Stimulated activated CD4-positive, alpha-beta T cell treated with anti-CD3 and anti-CD28 coated beads, Interleukin-2, amount 100 ng/mL, for 48 hours (primary cell): ENCODE measurements at regions not wholly inside any gene's neighbourhood (a gene's known extent, or its start where the extent isn't known, plus 50 kb on each side); places are given as distances from the start of the nearest gene placed in this dataset.

Source experiments
- DNase-seq, 2 donors: peaks; one replicate each; pipeline ENCODE4 v3.0.0-alpha.2; 2020

DNA sequence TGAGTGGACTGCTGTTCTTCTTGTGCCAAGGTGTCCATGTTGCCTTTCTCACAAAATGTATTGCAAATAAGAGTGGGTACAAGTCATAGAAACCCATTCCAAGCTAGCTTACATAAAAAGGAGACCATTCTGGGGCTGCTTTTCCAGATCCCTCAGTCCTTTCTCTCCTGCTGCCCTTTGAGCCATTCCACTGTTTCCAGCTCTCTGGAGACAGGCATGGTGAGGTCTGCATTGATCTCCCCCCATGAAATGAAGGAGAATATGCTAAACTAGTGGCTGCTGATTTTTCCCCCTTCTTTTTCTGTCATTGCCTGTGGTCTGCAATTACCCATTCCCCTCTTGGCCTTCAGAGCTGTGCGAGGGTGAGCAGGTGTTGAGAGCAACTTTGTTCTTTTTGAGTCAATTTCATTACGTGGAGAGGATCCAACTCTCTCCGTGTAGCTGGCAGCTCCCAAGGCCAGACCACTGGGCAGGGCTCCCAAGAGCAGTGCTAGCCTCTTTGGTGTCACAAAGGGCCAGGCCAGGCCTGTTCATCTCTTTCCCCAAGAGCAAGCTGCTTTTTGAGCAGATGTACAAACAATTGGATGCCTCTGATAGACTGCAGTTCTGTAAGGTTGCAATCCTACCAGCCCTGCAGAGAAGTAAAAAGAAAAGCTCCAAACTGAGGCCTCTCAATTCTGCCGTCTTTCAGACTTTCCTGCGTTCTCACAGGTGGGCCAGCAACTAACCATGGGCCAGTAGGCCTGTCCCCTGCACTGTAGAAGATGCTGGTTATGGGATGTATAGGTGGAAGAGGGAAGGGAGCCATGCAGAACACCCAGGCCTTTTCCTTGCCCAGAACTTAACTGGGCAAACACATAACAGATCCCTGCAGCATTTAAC, 96.1 kb upstream of the ARMC2 start:
- no peak for DNase-seq

DNA sequence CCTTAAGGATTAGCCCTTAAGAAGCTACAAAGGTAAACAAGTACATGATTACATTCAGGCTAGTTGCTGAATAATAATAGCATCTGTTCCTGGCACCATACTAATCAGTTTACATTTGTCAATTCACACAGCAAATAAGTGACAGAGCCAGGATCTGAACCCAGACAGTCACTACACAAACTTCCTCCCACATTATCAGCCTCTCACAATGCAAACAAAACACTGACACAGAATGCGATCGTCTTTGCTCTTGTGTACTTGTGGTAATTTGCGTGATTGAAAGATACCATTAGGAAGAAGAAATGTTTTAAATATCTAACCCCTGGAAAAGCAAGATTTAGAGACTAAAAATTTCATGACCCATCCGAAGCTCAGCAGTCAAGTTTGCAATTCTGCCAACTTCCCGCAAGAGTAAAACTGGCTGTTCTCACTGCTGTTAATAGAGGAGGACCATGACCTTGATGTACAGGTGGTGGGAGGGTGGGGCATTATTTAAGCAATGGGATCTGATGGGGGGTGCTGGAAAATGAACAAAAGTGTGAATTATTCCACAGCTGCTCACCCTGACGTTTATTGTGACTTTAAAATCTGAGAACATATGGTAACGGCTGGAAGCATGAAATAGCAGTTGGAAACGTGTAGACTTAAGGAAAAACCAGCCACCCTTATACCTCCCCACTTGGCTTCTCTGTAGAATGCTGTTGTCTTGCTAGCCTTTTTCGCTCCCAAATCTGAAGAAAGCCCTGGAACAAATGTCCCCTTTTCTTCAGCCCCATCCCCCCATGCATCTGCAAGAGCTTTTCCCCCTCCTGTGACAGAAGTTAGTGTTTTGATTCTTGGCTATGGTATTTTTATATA, 95.3 kb upstream of the ARMC2 start:
- no peak for DNase-seq

DNA sequence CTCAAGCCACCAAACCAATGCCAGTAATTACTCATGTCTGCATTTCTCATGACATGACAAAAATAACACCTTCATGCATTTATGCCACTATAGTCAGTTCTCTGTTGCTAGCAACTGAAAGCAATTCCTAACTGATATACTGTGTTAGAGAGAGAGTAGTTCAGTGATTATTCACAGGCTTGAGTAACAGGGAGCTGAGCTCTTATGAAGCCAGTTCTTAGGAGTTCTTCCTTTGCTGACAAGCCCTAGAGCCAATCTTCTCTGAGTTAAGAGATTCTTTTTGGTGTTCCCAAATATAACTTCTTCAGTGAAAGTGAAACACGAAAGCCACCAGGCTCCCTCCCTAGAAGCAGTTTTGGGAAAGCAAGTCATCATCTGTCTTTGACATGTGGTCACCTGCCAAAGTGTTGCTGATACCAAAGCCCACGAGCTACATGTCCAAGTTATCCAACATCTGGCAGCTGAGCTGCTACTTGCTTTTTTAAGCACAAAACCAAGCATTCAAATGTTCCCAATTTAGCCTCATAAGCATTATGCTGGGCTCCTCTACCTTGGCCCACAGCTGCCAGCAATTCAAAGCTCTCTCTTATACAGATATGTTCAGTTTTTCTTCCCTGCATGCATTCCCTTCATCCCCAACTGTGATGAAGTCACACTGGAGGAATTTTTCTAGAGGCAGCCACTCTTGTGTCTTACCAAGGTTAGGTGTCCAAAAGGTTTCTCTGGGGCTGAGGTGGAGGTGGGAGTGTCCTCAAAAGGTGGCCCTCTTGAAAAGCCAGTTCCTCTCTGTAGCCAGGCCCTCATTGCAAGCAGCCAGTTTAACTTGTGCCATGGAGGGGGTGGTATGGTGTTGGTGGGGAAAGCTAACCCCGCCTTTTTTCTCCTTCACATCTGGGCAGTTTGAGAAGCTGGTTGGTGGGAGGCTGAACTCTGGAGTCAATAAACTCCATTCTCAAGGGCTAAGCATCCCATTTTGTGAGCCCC, 92.7 kb upstream of the ARMC2 start:
- no peak for DNase-seq

DNA sequence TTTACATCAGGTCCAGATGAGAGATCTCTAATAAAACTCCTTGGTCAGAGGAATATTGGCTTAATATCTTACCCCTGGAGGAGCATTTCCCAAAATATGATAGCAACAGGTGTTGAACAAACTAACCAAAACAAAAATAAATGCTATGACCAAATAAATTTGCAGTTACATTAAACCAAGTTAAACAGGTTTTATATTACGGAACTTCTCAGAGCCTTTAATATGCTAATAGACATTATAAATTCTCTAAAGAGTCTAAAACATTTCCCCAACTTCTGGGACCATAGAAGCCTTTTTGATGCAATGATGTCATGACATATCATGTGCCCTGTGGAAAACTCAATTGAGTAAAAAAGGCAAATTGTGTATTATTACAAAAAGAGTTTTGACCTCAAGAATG, 90.9 kb upstream of the ARMC2 start:
- no peak for DNase-seq

DNA sequence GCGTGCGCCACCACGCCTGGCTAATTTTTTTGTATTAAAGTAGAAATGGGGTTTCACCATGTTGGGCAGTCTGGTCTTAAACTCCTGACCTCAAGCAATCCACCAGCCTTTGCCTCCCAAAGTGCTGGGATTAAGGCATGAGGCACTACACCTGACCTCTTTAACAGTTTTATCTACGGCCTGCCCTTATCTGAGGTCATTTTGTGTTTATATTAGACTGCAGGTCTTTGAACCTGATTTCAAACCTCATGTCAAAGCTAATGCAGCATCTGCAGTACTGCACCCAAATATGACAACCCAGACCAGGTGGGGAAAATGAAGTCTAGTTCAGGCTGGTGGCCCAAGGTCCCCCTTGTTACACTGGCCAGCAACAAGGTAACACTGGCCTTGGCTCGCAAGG, 89.3 kb upstream of the ARMC2 start:
- DNase-seq, result no peak

DNA sequence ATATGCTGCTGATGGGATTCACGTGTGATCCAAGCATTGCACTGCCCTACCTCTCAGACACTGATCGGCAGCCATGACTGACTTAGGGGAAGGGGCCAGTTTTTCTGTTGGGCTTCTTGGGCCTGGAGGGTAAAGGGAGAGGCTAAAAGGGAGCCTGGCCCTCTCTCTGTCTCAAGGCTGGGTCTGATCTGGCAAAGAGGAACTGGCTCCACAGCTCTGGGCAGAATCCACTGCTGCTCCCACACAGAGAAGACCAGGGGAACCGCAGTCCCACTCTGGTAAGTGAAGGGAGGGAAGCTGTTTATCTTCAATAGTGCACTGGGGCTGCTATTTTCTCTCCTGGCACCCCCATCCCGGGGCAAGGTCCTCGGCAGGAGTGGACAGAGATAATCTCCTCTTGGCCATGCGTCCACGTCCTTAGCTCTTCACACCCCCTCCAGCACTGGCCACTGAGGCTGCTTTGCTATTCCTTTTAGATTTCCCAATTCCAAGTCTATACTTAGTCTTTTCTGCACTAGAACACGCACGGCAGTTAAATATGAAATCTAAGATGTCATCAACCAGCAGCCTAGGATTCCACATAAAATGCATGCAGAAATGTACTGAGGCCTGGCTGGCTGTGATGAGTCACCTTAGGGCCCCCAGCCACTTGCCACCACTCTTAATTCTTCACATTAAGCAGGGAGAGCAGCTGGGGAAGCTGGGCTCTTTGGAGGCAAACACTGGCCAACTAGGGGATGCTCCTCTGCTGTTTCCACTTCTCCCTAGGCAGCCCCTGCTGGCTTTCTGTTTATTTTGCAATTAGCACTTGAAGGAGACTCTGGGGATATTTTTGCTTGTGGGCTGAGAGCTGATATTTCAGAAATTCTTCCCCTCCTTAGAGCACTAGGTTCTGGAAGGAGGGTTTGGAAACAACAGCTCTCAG, 87.8 kb upstream of the ARMC2 start:
- DNase-seq, result no peak

DNA sequence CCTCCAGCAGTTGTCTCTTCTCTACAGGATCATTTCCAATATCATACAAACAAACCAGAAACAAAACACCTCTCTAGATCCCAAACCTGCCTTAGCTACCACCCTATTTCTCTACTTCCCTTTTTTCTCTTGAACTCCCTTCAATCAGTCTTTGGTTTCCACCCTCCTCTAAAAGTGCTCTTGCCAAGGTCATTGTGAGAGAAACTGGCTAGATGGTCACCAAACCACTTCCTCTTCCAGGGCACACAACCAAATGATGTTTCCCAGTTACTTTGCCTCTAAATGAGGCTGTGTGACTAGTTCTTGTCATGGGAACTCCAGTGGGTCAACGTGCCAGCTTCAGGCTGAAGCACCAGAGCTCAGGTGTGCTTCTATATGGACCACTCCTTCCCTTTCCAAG, 85.8 kb upstream of the ARMC2 start:
- DNase-seq, result no peak

DNA sequence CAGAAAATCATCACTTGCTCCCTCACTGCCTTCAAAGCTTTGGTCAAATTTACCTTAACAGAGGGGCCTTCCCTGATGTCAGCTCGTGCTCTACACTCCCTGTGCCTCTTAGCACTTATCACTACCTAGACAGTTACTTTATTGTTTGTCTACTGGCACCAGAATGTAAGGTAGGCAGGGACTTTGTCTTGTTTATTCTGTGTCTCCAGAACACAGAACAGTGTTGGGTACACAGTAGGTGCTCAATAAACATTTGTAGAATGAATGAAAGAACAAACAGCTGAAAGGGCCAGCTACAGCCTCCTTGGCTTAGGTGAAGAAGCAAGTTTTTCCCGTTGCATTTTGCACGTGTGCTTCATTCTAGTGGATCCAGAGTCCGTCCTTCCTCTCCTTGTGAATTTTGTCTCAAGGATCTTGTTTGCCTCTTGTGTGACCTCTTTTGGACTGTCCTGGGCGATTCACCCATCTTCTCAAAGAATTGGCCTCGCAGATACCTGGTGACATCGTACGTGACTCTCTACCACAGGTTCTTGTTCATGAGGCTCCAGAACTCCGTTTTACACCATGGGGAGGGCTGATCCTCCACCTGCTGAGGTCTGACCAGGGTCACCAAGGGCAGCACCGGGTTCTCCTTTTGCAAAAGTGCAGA, 84.2 kb upstream of the ARMC2 start:
- DNase-seq, result no peak

DNA sequence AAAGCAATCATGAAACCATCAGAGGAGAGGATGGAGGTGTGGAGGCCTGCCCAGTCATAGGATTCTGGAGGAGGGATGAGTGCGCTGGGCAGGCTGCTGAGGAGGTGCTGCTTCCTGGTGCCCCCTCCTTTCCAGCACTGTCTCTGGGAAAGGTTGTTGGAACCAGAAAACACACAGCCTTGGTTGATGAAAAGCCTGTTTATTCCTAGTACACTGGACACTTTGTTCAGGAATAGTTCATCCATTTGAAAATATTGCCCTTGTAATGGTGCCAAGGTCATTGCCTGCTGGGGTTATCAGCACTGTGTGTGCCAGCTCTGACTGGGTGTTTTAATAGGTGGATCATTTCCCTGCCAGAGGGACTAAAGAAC, 83.7 kb upstream of the ARMC2 start:
- DNase-seq, result no peak

DNA sequence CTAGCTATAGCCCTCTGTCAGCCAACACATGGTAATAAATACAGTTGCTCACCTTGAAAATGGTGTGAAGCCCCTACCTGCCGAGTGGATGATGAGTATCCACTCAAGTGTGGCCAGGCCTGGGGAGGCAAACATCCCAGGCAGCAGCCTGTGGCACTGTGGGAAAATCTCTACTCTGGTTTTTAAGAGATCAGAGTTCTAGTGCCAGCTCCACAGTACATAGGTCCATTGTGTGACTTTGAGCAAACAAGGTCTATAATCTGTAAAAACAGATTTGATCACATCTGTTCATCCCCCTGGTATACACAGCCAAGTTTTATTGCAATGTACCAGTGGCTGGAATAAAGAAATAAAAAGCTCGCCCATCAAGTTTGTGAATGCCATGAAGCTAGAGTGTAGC, 82.7 kb upstream of the ARMC2 start:
- DNase-seq, result no peak

DNA sequence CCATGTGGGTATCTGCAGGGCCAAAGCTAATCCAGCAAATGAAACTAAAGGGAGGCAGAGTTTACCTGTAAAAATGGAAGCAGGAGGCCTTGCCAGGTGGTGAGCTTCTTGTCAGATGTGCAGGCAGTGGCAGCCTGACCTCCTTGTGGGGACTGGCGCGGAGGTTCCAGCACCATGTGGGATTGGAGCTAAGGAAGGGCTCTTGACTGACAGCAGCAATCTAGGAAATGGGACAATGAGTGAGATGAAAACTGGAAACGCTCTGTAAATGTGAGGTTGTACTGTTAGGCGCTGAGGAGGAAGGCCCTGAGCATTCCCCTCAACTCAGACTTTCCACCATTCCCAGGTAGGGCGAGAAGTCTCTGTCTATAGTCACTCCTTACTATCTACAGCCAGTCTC, 81.8 kb upstream of the ARMC2 start:
- no peak for DNase-seq

DNA sequence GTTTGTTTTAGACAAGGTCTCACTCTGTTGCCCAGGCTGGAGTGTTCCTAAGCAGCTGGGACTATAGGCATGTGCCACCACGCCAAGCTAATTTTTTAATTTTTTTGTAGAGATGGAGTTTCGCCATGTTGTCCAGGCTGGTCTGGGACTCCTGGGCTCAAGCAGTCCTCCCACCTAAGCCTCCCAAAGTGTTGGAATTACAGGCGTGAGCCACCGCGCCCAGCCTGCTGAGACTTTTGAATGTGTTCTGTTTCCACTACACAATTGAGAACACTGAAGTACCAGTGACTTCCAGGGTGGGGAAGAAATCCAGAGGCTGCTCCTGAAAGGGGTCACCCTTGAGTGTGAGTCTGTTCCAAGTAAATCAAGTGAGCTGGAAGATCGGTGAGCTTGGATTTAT, 81.3 kb upstream of the ARMC2 start:
- no peak for DNase-seq

DNA sequence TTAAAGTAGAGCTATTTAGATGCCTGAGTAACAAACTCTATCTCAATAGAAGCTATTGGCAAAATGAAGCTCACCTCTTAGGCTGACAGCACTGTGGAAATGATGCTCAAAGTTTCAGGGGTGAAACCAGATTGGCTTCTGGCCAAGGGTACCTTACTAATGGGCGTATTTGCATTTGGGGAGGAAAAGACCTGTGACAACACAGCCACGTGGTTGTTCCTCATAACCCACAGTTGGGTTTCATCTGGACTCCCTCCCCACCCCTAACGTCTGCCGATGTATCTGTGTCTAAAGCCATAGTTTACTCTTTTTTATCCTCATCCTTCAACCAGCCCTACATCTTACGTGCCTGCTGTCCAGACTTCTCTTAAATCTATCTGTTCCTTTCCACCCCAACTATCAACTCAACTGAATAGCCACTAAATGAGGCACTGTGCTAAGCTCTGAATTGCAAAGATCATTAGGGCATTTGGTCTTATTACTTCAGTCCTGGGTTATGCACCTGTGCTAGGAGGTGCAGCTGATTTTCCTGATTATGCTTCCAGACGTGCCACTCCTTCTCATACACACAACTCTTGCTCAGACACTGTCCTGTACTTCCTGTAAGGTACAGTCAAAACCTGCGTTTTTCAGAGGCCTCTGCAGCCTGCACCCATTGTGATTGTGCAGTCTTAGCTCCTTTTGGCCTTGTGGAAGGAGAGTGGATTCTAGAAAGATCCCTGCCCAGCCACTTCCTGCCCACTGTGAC, 80.6 kb upstream of the ARMC2 start:
- no peak for DNase-seq

DNA sequence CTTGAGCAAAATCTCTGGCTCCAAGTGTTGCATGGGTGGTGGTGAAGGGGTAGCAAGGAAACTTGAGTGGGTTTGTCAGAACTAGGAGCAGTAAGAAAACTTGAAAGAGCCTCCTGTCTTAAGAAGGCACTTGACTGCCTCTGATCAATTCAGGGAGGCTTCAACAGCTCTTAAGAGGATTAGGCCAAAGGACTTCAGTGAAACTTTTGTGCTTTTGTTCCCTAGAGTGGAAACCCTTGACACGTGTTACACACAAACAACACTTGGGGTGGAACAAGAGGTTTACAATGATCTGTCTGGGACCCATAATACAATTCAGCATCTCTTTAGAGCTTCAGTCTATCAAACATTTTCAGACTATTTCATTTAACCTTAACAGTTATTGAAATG, 80.1 kb upstream of the ARMC2 start:
- no peak for DNase-seq

DNA sequence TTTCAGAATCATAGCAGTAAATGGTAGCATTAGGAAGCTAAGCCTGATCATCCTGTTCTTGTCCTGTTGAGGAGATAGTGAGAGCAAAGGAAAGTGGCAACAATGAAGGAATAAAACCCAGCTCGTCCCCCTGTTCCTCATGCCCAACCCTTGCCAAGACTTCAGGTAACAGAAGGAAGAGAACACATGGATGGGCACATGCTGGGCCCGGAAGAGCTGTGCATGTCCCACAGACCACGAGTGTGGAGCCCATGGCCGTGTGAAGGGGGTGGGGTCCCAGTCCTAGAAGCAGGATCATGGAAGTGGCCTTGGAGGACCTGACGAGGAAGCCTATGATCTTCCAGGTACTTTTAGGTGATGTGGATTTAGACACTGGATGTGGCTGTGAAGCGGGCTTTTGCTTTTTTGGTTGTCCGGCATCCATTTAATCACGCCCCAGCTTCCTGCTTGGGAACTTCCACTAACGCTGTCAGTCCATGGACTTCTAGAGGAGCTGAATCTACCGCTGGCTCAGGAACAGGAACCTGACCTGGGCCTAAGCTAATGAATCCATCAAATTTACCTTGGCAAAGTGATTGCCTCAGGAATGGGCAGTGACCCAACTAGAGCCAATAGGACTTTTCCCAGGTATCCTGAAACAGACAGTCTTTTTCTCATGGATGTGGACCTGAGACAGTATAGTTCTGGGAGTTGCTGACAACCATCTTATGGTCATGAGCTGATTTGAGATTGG, 79.3 kb upstream of the ARMC2 start:
- DNase-seq, result no peak

DNA sequence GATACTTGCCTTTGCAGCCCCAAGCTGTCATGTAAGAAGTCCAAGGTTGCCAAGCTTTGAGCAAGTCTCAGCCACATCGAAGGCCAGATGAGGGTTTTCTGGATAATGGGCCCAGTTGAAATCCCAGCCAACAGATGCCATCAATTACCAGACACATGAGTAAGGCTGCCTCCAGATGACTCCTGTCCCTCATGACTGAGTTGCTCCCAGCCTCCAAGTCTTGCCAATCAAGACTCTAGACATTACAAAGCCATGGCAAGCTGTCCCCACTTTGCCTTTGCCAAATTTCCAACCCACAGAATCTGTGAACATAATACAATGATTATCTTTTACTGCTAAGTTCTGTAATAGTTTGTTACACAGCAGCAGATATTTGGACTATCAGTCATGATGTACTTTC, 76.8 kb upstream of the ARMC2 start:
- DNase-seq, result no peak

DNA sequence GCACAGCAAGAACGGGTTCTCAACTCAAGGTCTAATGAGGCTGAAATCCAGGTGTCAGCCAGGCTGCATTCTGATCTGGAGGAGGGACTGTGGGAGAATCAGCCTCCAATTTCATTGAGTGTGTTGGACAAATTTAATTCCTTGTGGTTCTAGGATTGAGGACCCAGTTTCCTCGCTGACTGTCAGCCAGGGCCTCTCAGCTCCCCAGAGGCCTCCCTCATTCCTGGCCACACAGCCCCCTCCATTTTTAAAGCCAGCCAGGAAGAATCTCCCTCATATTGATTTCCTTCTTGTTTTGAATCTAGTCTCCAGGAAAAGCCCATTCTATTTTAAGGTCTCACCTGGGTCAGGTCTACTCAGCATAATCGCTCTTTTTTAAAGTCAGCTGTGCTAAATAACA, 73.7 kb upstream of the ARMC2 start:
- no peak for DNase-seq

DNA sequence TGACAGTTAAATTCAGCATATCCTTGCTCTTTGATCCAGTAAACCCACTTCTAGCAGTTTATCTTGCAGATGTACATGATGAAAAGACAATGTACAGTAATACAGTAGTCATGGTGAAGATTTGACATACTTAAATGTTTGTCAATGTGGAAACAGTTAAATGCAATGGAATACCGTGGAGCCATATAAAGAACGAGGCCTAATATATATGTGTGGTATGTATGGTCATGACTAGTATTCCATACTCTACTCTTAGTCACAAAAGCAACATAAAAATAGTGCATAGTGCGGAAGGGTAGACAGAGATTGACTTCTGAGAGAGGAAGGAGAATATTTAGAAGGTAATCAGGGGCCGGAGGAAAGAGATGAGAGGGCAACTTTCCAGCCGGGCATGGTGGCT, 70.7 kb upstream of the ARMC2 start:
- DNase-seq, result no peak

DNA sequence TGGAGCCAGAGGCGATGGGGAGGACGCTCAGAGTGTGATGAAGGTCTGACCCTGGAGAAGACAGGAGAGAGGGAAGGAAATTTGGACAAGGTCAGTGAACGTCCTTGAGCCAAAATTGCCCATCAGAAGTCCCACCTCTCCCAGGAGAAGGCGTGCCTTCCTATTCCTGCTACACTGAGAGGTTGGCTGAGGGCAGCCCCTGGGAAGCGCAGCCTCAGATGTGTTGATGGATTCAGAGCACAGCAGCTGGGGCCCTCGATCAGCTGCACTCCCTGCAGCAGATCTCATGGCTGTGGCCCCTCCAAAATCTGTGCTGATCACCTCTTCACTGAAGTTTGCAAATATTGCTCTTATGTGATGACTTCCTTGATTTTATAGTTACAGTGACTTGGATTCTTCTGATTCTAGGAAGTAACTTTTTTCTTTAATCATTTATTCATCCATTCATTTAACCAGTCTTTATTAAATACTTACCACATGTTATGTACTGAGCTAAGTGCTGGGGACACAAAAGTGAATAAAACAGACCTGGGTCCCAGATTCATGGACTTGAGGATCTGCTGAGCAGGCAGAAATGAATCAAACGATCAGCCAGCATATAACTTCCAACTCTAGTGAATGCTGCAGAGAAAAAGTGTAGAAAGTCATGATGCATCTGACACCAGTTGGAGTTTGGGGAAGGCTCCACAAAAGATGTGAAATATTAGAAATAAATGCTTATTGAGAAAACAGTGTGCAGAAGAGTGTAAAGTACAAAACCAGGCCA, 69.6 kb upstream of the ARMC2 start:
- DNase-seq, result no peak
